HEK293T (cell line): ENCODE measurements at regions not wholly inside any gene's neighbourhood (a gene's known extent, or its start where the extent isn't known, plus 50 kb on each side); places are given as distances from the start of the nearest gene placed in this dataset.

Experiments
- ELF4 ChIP-seq: fragments of 450-650 bp; IDR thresholded peaks from 2 replicates; pipeline ENCODE4 v1.6.1; 2017; ENCODE audit warnings: antibody characterized with exemption
- FOXM1 ChIP-seq: fragments of 450-650 bp; IDR thresholded peaks from 2 replicates; pipeline ENCODE4 v1.6.1; 2017; ENCODE audit warnings: mild to moderate bottlenecking, borderline replicate concordance
- HDGF ChIP-seq: fragments of 450-650 bp; IDR thresholded peaks from 2 replicates; pipeline ENCODE4 v1.6.1; 2017; ENCODE audit warnings: antibody characterized with exemption, borderline replicate concordance
- NFRKB ChIP-seq: fragments of 450-650 bp; IDR thresholded peaks from 2 replicates; pipeline ENCODE4 v1.6.1; 2016; ENCODE audit warnings: mild to moderate bottlenecking, moderate library complexity
- ZNF384 ChIP-seq: fragments of 450-650 bp; IDR thresholded peaks from 2 replicates; pipeline ENCODE4 v1.6.1; 2016

- TF ChIP-seq ZNF384 (no peak), NFRKB (no peak), HDGF (no peak), FOXM1 (no peak), ELF4 (no peak)
Observed at GRCh38 chr15:95111969-95112368, 880.6 kb downstream of the MCTP2 start.
